ENCODE measurements at regions not wholly inside any gene's neighbourhood (a gene's known extent, or its start where the extent isn't known, plus 50 kb on each side); places are given as distances from the start of the nearest gene placed in this dataset.

DNA sequence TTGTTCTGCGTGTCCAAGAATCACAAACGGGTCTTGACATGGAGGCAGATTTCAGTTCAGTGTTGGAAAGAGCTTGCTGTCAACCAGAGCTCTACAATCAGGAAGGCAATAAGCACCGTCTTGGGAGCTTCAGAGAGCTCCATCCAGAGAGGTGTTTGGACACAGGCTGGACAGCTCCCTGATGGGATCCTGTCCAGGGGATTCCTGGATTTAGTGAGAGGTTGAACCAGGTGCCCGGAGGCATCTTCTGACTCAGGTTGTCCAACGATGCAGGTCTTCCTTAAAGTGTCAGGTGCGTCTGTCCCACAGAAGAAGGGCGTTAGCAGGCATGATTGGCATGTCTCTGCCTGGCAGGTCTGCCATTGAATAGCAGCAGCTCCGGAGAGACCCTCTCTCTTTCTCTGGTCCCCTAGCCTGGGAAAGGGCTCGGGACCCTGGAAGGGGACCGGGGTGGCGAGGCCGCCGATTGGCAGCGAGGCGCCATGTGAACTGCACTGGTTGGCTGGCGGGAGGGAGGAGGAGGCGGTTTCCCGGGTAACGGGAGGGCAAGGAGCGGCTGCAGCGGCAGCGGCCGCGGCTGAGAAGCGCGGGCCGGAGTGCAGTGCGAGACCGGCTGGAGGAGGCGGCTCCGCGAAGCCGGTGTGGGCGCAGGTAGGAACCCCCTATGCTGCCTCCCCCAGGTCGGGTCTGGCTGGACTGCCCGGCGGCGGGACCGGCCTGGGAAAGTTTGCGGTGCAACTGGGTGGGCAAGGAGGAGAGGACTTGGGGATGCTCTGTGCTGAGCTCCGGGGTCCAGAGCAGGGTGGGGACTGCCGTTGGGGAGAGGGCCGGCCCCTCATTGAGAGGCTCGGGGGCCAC is 104.1 kb upstream of the E2F8 start:
- Mint-ChIP-seq H3K27me3 (peaks cover 63% of the 10 kb centered on the region), H3K36me3 (ENCODE audit: low read depth) (no peaks in the 10 kb centered on the region), H3K4me1 (peaks cover 5% of the 10 kb centered on the region), H3K27ac (no peak overlapping the region), H3K9me3 (no peaks in the 10 kb centered on the region), H3K4me3 (no peak overlapping the region)
- ATAC-seq (no peak), DNase-seq (no peak)

- H3K36me3 Mint-ChIP-seq (ENCODE audit: low read depth) = no peaks in the 10 kb centered on the region
- no peak for DNase-seq
- no peak overlapping the region for H3K27ac Mint-ChIP-seq
- no peak overlapping the region for H3K4me3 Mint-ChIP-seq
- peaks cover 5% of the 10 kb centered on the region for H3K4me1 Mint-ChIP-seq
- no peaks in the 10 kb centered on the region for H3K9me3 Mint-ChIP-seq
- peaks cover 50% of the 10 kb centered on the region for H3K27me3 Mint-ChIP-seq
- no peak for ATAC-seq
Observed at GRCh38 chr11:19342036-19342435, 101.3 kb upstream of the E2F8 start.

DNA sequence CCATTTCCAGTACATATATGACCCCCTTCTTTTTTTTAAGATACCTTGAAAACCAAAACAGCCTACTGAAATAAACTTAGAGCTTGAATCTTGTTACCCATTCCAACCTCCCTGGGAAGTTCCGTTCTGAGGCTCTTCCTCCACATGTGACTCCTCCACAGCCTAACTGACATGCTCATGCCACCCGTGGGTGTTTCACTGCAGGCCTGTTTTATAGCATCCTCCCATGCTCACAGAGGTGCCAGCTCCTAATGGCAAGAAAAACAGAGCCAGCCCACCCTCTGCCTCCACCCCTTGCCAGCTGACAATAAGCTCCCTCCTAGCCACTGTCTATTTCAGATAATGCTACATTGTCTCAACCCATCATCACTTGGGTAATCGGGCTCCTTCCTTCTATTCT is 97.6 kb upstream of the E2F8 start:
- H3K4me1 Mint-ChIP-seq = no peaks in the 10 kb centered on the region
- H3K36me3 Mint-ChIP-seq (ENCODE audit: low read depth) = no peaks in the 10 kb centered on the region
- H3K4me3 Mint-ChIP-seq = no peak overlapping the region
- ATAC-seq (no peak), DNase-seq (no peak)
- no peaks in the 10 kb centered on the region for H3K9me3 Mint-ChIP-seq
- no peak overlapping the region for H3K27ac Mint-ChIP-seq
- H3K27me3 Mint-ChIP-seq = peaks cover 32% of the 10 kb centered on the region

- Mint-ChIP-seq H3K4me1 (no peaks in the 10 kb centered on the region), H3K4me3 (no peak overlapping the region), H3K9me3 (no peaks in the 10 kb centered on the region), H3K36me3 (ENCODE audit: low read depth) (no peaks in the 10 kb centered on the region), H3K27me3 (peaks cover 32% of the 10 kb centered on the region), H3K27ac (no peak overlapping the region)
- ATAC-seq = no peak
- no peak for DNase-seq
Observed at GRCh38 chr11:19337779-19338178, 97.0 kb upstream of the E2F8 start.

DNA sequence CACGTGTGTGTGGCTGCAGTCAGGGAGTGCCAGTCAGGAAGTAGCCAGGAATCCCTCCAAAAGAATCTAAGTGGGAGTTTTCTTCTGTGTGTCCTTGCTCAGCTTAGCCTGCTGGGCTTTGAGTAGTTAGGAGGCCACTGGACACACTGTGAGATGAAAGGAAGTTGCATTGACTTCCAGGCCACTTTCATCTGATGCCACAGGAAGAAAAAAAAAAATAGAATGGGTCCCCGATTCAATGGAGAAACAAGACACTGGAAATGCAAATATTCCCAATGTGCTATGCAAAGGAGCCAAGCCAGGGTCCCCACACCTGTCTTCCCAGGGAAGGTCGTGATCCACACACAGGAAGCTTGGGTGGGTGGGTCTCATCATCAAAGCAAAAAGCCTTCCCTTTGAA is 95.6 kb upstream of the E2F8 start:
- DNase-seq (no peak), ATAC-seq (no peak)
- Mint-ChIP-seq H3K27me3 (peaks cover 31% of the 10 kb centered on the region), H3K27ac (no peak overlapping the region), H3K9me3 (no peaks in the 10 kb centered on the region), H3K36me3 (ENCODE audit: low read depth) (no peaks in the 10 kb centered on the region), H3K4me3 (no peak overlapping the region), H3K4me1 (no peaks in the 10 kb centered on the region)

- Mint-ChIP-seq H3K36me3 (ENCODE audit: low read depth) (no peaks in the 10 kb centered on the region), H3K27me3 (peaks cover 20% of the 10 kb centered on the region), H3K9me3 (no peaks in the 10 kb centered on the region), H3K27ac (no peak overlapping the region), H3K4me3 (no peak overlapping the region), H3K4me1 (no peaks in the 10 kb centered on the region)
- DNase-seq (no peak), ATAC-seq (no peak)
Observed at GRCh38 chr11:19332476-19332875, 91.7 kb upstream of the E2F8 start.

DNA sequence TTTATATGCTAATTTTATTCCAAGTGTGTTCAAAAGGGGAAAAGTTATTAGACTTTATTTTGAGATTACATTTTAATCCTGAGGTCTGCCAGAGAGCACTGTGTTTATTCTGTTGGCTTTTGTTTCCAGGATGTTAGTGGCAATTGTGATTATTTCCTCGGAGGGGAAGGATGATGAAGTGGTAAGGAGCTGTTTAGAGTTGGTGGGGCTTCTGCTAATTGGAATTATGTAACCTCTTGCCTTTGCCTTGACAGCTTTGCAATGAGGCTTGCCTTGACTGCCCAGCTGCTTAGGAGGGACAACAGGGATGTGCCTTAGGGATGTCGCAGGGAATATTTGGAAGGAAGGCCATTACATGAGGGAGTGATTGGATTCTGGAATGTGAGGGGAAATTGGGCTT is 89.7 kb upstream of the E2F8 start:
- Mint-ChIP-seq H3K27me3 (peaks cover 14% of the 10 kb centered on the region), H3K9me3 (no peaks in the 10 kb centered on the region), H3K4me1 (no peaks in the 10 kb centered on the region), H3K36me3 (ENCODE audit: low read depth) (no peaks in the 10 kb centered on the region), H3K4me3 (no peak overlapping the region), H3K27ac (no peak overlapping the region)
- DNase-seq (no peak), ATAC-seq (no peak)

DNA sequence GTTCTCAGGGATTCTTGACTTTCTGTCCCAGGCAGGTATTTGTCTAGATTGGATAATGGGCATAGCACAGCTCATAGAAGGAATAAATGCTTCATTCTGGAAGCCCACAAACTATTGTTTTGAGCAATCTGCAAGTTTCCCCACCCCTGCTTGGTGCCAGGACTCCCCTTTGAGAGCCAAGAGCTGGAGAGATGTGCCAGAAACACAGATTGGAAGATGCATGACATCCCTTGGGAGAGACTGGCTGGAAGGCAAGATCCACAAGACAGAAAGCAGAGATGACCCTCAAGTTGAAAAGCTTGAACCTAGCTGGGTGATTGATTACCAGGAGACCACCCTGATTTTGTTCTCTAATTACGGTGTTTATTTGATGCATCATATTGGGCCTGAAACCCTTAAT is 89.2 kb upstream of the E2F8 start:
- H3K4me3 Mint-ChIP-seq = no peak overlapping the region
- ATAC-seq (no peak), DNase-seq (no peak)
- H3K9me3 Mint-ChIP-seq = no peaks in the 10 kb centered on the region
- H3K27me3 Mint-ChIP-seq = peaks cover 14% of the 10 kb centered on the region
- no peaks in the 10 kb centered on the region for H3K4me1 Mint-ChIP-seq
- H3K36me3 Mint-ChIP-seq (ENCODE audit: low read depth) = no peaks in the 10 kb centered on the region
- no peak overlapping the region for H3K27ac Mint-ChIP-seq

DNA sequence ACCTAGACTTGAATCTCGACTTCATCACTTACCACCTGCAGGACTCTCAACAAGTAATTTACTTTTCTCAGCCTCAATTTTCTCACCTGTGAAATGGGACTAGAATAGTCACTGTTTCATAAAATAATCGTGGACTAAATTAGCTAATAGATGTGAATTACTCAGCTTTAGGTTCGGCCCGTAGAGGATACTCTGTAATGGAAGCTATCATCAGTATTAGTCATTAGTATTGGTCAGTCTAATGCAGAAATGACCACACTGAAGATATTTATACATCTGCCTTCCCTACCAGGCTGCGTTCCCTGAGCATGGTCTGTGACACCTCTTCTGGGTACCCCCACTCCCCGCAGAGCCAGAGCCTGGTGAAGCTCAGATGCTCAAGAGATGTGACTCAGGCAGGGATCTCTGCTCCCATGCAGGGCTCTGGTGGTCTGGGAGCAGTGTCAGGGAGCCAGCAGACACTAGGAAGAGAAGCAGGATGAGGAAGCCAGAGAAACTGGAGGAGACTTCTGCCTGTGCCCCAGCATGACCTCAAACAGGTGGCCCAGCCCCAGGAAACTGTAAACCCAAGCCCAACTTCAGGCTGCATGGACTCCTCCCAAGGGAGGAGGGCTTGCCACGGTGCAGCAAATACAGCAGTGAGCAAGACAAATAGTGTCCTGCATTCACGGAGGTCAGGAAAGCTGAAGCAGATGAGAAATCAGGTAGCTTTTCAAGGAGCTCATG is 88.0 kb upstream of the E2F8 start:
- Mint-ChIP-seq H3K4me3 (no peak overlapping the region), H3K9me3 (no peaks in the 10 kb centered on the region), H3K36me3 (ENCODE audit: low read depth) (no peaks in the 10 kb centered on the region), H3K4me1 (no peaks in the 10 kb centered on the region), H3K27ac (no peak overlapping the region), H3K27me3 (peaks cover 17% of the 10 kb centered on the region)
- DNase-seq (no peak), ATAC-seq (no peak)

DNA sequence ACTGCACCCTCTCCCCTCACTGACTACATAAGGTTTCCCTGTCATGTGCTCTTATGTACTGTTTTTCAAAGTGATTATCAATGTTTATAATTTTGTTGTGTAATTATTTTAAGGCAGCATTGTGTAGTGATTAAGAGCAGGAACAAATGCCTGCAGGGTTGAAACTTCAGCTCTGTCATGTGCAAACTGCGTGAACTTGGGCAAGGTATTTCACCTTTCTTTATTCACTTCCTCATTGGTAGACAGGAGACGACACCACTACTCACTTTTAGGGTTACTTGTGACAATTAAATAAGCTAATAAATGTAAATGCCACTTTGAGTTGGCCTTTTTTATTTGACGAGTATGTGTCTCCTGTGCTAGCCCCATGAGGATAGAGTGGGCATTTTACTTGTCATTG is 86.5 kb upstream of the E2F8 start:
- DNase-seq (no peak), ATAC-seq (no peak)
- H3K36me3 Mint-ChIP-seq (ENCODE audit: low read depth) = no peaks in the 10 kb centered on the region
- H3K4me1 Mint-ChIP-seq = no peaks in the 10 kb centered on the region
- H3K4me3 Mint-ChIP-seq = no peak overlapping the region
- no peak overlapping the region for H3K27ac Mint-ChIP-seq
- no peaks in the 10 kb centered on the region for H3K9me3 Mint-ChIP-seq
- H3K27me3 Mint-ChIP-seq = peaks cover 20% of the 10 kb centered on the region

- DNase-seq = no peak
- Mint-ChIP-seq H3K27ac (no peak overlapping the region), H3K27me3 (peaks cover 23% of the 10 kb centered on the region), H3K36me3 (ENCODE audit: low read depth) (no peaks in the 10 kb centered on the region), H3K4me3 (no peak overlapping the region), H3K4me1 (no peaks in the 10 kb centered on the region), H3K9me3 (no peaks in the 10 kb centered on the region)
- ATAC-seq = no peak
Observed at GRCh38 chr11:19326499-19326898, 85.8 kb upstream of the E2F8 start.

GRCh38 chr11:19323502-19323901 is 82.8 kb upstream of the E2F8 start:
- peaks cover 33% of the 10 kb centered on the region for H3K27me3 Mint-ChIP-seq
- ATAC-seq = no peak

DNA sequence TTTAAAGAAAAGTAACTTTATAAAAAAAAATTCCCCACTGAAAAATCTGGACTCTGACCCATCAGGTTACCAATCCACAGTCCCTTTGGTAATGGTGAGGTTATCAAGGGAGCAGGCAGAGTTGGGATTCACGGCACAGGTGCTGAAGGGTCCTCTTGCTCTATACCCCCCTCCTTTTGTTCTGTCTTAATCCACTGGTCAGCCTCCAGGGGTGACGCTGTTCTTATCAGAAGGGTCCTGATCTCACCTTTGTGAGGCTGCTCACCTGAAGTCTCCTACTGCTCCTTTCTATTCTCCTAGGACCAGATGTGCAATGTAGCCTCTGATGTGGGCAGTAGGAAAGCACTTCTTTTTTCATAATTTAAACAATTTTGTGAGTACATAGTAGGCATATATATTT is 80.6 kb upstream of the E2F8 start:
- ATAC-seq (no peak), DNase-seq (no peak)
- no peak overlapping the region for H3K27ac Mint-ChIP-seq
- no peak overlapping the region for H3K4me3 Mint-ChIP-seq
- H3K36me3 Mint-ChIP-seq (ENCODE audit: low read depth) = no peaks in the 10 kb centered on the region
- no peaks in the 10 kb centered on the region for H3K4me1 Mint-ChIP-seq
- H3K9me3 Mint-ChIP-seq = no peaks in the 10 kb centered on the region
- peaks cover 36% of the 10 kb centered on the region for H3K27me3 Mint-ChIP-seq

More at GRCh38 chr11:19323502-19323901, 82.8 kb upstream of the E2F8 start:
- Mint-ChIP-seq H3K9me3 (no peaks in the 10 kb centered on the region), H3K4me1 (no peaks in the 10 kb centered on the region), H3K36me3 (ENCODE audit: low read depth) (no peaks in the 10 kb centered on the region), H3K27ac (no peak overlapping the region), H3K4me3 (no peak overlapping the region)
- DNase-seq = no peak

- Mint-ChIP-seq H3K36me3 (ENCODE audit: low read depth) (no peaks in the 10 kb centered on the region), H3K27ac (no peak overlapping the region), H3K4me3 (no peak overlapping the region), H3K9me3 (no peaks in the 10 kb centered on the region), H3K4me1 (no peaks in the 10 kb centered on the region), H3K27me3 (peaks cover 36% of the 10 kb centered on the region)
- no peak for ATAC-seq
- DNase-seq = no peak
Observed at GRCh38 chr11:19320827-19321226, 80.1 kb upstream of the E2F8 start.

- ATAC-seq (no peak), DNase-seq (no peak)
- H3K9me3 Mint-ChIP-seq = no peaks in the 10 kb centered on the region
- H3K27me3 Mint-ChIP-seq = peaks cover 18% of the 10 kb centered on the region
- H3K36me3 Mint-ChIP-seq (ENCODE audit: low read depth) = no peaks in the 10 kb centered on the region
- no peak overlapping the region for H3K27ac Mint-ChIP-seq
- no peaks in the 10 kb centered on the region for H3K4me1 Mint-ChIP-seq
- no peak overlapping the region for H3K4me3 Mint-ChIP-seq
Observed at GRCh38 chr11:19316434-19316833, 75.7 kb upstream of the E2F8 start.
